ENCODE measurements at regions not wholly inside any gene's neighbourhood (a gene's known extent, or its start where the extent isn't known, plus 50 kb on each side); places are given as distances from the start of the nearest gene placed in this dataset.

DNA sequence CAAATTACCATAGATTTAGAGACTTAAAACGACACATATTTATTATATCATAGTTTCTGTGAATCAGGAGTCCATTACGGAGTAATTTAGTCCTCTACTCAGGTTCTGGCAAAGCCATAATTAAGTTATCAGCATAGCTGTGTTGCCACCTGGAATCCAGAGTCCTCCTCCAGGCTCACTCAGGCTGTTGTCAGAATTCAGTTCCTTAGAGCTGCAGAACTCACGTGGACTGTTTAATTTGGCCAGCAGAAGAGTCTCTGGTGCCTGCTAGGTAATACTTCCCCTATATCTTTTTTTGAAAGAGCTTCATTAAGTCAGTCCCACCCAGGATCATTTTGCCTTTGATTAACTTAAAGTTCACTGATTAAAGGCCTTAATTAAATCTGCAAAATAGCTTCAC, 891.5 kb downstream of the SUCLG1 start:
- TF ChIP-seq, protein P1, sequence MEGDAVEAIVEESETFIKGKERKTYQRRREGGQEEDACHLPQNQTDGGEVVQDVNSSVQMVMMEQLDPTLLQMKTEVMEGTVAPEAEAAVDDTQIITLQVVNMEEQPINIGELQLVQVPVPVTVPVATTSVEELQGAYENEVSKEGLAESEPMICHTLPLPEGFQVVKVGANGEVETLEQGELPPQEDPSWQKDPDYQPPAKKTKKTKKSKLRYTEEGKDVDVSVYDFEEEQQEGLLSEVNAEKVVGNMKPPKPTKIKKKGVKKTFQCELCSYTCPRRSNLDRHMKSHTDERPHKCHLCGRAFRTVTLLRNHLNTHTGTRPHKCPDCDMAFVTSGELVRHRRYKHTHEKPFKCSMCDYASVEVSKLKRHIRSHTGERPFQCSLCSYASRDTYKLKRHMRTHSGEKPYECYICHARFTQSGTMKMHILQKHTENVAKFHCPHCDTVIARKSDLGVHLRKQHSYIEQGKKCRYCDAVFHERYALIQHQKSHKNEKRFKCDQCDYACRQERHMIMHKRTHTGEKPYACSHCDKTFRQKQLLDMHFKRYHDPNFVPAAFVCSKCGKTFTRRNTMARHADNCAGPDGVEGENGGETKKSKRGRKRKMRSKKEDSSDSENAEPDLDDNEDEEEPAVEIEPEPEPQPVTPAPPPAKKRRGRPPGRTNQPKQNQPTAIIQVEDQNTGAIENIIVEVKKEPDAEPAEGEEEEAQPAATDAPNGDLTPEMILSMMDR (conservative IDR thresholded peaks at IDR 0.05; ENCODE audit: low read depth, low read length): no peak
- TF ChIP-seq EZH2 (IDR thresholded peaks at IDR 0.05; ENCODE audit: borderline replicate concordance, low read depth, low read length, poor library complexity, severe bottlenecking): no peak

All from A673 (cell line).